H9 (cell line): ENCODE measurements at regions not wholly inside any gene's neighbourhood (a gene's known extent, or its start where the extent isn't known, plus 50 kb on each side); places are given as distances from the start of the nearest gene placed in this dataset.

Source experiments
- DNase-seq: peaks from one replicate; pipeline ENCODE4 v3.0.0-alpha.2; 2017
- H2AFZ ChIP-seq: one replicate; pipeline ENCODE4 v1.6.1; 2013; ENCODE audit warnings: mild to moderate bottlenecking, low read length, control low read depth, moderate library complexity
- H2AK5ac ChIP-seq: 2 replicates; pipeline ENCODE4 v1.6.1; 2013; ENCODE audit warnings: low read length, control low read depth, mixed read lengths; ENCODE audit not compliant: insufficient read length
- H2BK120ac ChIP-seq: one replicate; pipeline ENCODE4 v1.6.1; 2013; ENCODE audit warnings: low read depth, mild to moderate bottlenecking, low read length, control low read depth, inconsistent platforms; ENCODE audit not compliant: poor library complexity, severe bottlenecking
- H2BK12ac ChIP-seq: 2 replicates; pipeline ENCODE4 v1.6.1; 2013; ENCODE audit warnings: low read length, control low read depth, mixed read lengths, low read depth; ENCODE audit not compliant: insufficient read length
- H2BK15ac ChIP-seq: 2 replicates; pipeline ENCODE4 v1.6.1; 2013; ENCODE audit warnings: low read depth, low read length, control low read depth
- H2BK20ac ChIP-seq: one replicate; pipeline ENCODE4 v1.6.1; 2013; ENCODE audit warnings: low read depth, mild to moderate bottlenecking, low read length, control low read depth, inconsistent platforms; ENCODE audit not compliant: poor library complexity, severe bottlenecking
- H2BK5ac ChIP-seq: 2 replicates; pipeline ENCODE4 v1.6.1; 2013; ENCODE audit warnings: low read length, control low read depth, mixed read lengths; ENCODE audit not compliant: insufficient read length
- H3K14ac ChIP-seq: 2 replicates; pipeline ENCODE4 v1.6.1; 2013; ENCODE audit warnings: low read length, control low read depth; ENCODE audit not compliant: insufficient read depth
- H3K18ac ChIP-seq: 2 replicates; pipeline ENCODE4 v1.6.1; 2013; ENCODE audit warnings: low read depth, mild to moderate bottlenecking, mixed read lengths, low read length, control low read depth; ENCODE audit not compliant: insufficient read length
- H3K23ac ChIP-seq: 2 replicates; pipeline ENCODE4 v1.6.1; 2013; ENCODE audit warnings: low read length, control low read depth, mixed read lengths, low read depth; ENCODE audit not compliant: insufficient read length
- H3K23me2 ChIP-seq: 2 replicates; pipeline ENCODE4 v1.6.1; 2013; ENCODE audit warnings: low read depth, mild to moderate bottlenecking, mixed read lengths, low read length, control low read depth; ENCODE audit not compliant: insufficient read length, poor library complexity, severe bottlenecking
- H3K27ac ChIP-seq: 2 replicates; pipeline ENCODE4 v1.5.1; 2013; ENCODE audit warnings: low read length, control low read depth, mixed read lengths, low read depth; ENCODE audit not compliant: insufficient read length
- H3K27me3 ChIP-seq: 2 replicates; pipeline ENCODE4 v1.6.1; 2013; ENCODE audit warnings: low read length, control low read depth, inconsistent platforms; ENCODE audit not compliant: insufficient read depth
- H3K4ac ChIP-seq: 2 replicates; pipeline ENCODE4 v1.6.1; 2013; ENCODE audit warnings: low read depth, mild to moderate bottlenecking, control low read depth, inconsistent platforms, low read length, moderate library complexity
- H3K4me1 ChIP-seq: 2 replicates; pipeline ENCODE4 v1.6.1; 2013; ENCODE audit warnings: low read length, control low read depth, inconsistent platforms; ENCODE audit not compliant: insufficient read depth
- H3K4me2 ChIP-seq: 2 replicates; pipeline ENCODE4 v1.6.1; 2013; ENCODE audit warnings: low read length, control low read depth, mixed read lengths; ENCODE audit not compliant: insufficient read length, insufficient read depth
- H3K56ac ChIP-seq: 2 replicates; pipeline ENCODE4 v1.6.1; 2013; ENCODE audit warnings: low read depth, mild to moderate bottlenecking, mixed read lengths, low read length, control low read depth; ENCODE audit not compliant: insufficient read length
- H3K79me1 ChIP-seq: 2 replicates; pipeline ENCODE4 v1.6.1; 2013; ENCODE audit warnings: low read depth, mild to moderate bottlenecking, moderate library complexity, low read length, control low read depth, inconsistent platforms; ENCODE audit not compliant: insufficient read depth, poor library complexity, severe bottlenecking
- H3K79me2 ChIP-seq: 2 replicates; pipeline ENCODE4 v1.6.1; 2013; ENCODE audit warnings: low read length, control low read depth, inconsistent platforms; ENCODE audit not compliant: insufficient read depth
- H3K9ac ChIP-seq: 2 replicates; pipeline ENCODE4 v1.6.1; 2013; ENCODE audit warnings: low read length, control low read depth, mixed read lengths; ENCODE audit not compliant: insufficient read length; ENCODE audit errors: extremely low read depth
- H3K9me3 ChIP-seq: one replicate; pipeline ENCODE4 v1.6.1; 2013; ENCODE audit warnings: low read depth, low read length, inconsistent platforms; ENCODE audit not compliant: control insufficient read depth
- H3T11ph ChIP-seq: one replicate; pipeline ENCODE4 v1.6.1; 2013; ENCODE audit warnings: mild to moderate bottlenecking, low read length, control low read depth, inconsistent platforms
- H4K20me1 ChIP-seq: one replicate; pipeline ENCODE4 v1.6.1; 2013; ENCODE audit not compliant: control insufficient read depth, insufficient read length, insufficient read depth
- H4K5ac ChIP-seq: 2 replicates; pipeline ENCODE4 v1.6.1; 2013; ENCODE audit warnings: low read depth, mild to moderate bottlenecking, mixed read lengths, low read length, control low read depth; ENCODE audit not compliant: insufficient read length
- H4K8ac ChIP-seq: replicated peaks from 2 replicates; pipeline ENCODE4 v1.6.1; 2013; ENCODE audit warnings: low read length, control low read depth, mixed read lengths, low read depth; ENCODE audit not compliant: insufficient read length
- H4K91ac ChIP-seq: 2 replicates; pipeline ENCODE4 v1.6.1; 2013; ENCODE audit warnings: low read depth, mild to moderate bottlenecking, moderate library complexity, mixed read lengths, low read length, control low read depth; ENCODE audit not compliant: insufficient read length
- H3K27ac Mint-ChIP-seq, 3 experiments: 2 replicates in 2 of 3; 3 replicates in 1 of 3; pipeline ENCODE4 v1.8.0; 2020 to 2021; ENCODE audit warnings: mixed read lengths in 3 of 3, mild to moderate bottlenecking in 1 of 3, moderate library complexity in 1 of 3
- H3K27me3 Mint-ChIP-seq: 2 replicates; pipeline ENCODE4 v1.8.0; 2021; ENCODE audit warnings: low read depth, mild to moderate bottlenecking, moderate library complexity, mixed read lengths
- H3K36me3 Mint-ChIP-seq, 3 experiments: 2 replicates in 2 of 3; 3 replicates in 1 of 3; pipeline ENCODE4 v1.8.0; 2020 to 2021; ENCODE audit warnings: low read depth in 3 of 3, mixed read lengths in 3 of 3; ENCODE audit not compliant: insufficient read depth in 1 of 3
- H3K4me1 Mint-ChIP-seq, 2 experiments: 2 replicates each; pipeline ENCODE4 v1.8.0; 2020; ENCODE audit warnings: mixed read lengths in 2 of 2
- H3K4me3 Mint-ChIP-seq, 2 experiments: 2 replicates in 1 of 2; 3 replicates in 1 of 2; pipeline ENCODE4 v1.8.0; 2020 to 2021; ENCODE audit warnings: mild to moderate bottlenecking in 2 of 2, mixed read lengths in 2 of 2, moderate library complexity in 1 of 2
- H3K9me3 Mint-ChIP-seq, 2 experiments: 2 replicates in 1 of 2; 3 replicates in 1 of 2; pipeline ENCODE4 v1.8.0; 2020; ENCODE audit warnings: mild to moderate bottlenecking in 2 of 2, mixed read lengths in 2 of 2, moderate library complexity in 1 of 2
- WGBS: extraction: QIAGEN DNeasy Blood & Tissue Kit; methylation state at CpG from one replicate; pipeline ENCODE4 v1.1.7; 2013; ENCODE audit warnings: missing lambda C conversion rate, low lambda C conversion rate, mixed read lengths; ENCODE audit not compliant: insufficient read length; ENCODE audit errors: extremely low coverage; 5-methylcytosine and 5-hydroxymethylcytosine counted together
- TF ChIP-seq, protein P1 (sequence below): fragments of 200-600 bp; sonication (generic); conservative IDR thresholded peaks from 3 replicates; pipeline ENCODE4 v1.8.0; 2021; ENCODE audit warnings: antibody characterized with exemption, mild to moderate bottlenecking

- TF ChIP-seq, protein P1, sequence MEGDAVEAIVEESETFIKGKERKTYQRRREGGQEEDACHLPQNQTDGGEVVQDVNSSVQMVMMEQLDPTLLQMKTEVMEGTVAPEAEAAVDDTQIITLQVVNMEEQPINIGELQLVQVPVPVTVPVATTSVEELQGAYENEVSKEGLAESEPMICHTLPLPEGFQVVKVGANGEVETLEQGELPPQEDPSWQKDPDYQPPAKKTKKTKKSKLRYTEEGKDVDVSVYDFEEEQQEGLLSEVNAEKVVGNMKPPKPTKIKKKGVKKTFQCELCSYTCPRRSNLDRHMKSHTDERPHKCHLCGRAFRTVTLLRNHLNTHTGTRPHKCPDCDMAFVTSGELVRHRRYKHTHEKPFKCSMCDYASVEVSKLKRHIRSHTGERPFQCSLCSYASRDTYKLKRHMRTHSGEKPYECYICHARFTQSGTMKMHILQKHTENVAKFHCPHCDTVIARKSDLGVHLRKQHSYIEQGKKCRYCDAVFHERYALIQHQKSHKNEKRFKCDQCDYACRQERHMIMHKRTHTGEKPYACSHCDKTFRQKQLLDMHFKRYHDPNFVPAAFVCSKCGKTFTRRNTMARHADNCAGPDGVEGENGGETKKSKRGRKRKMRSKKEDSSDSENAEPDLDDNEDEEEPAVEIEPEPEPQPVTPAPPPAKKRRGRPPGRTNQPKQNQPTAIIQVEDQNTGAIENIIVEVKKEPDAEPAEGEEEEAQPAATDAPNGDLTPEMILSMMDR, result no peak
Measured at GRCh38 chr3:76047368-76047767, 262.0 kb upstream of the ZNF717 start.

More at GRCh38 chr3:76047368-76047767, 262.0 kb upstream of the ZNF717 start:
- H3K9me3 Mint-ChIP-seq, result no peaks in the 10 kb centered on the region; a peak in 1 of 5 replicates
- H3K27ac Mint-ChIP-seq, result no peak overlapping the region; a peak in 1 of 7 replicates
- no peak overlapping the region for H3K27ac ChIP-seq
- no peak overlapping the region for H3K56ac ChIP-seq
- H2BK15ac ChIP-seq, result no peak overlapping the region
- H3K14ac ChIP-seq, result no peak overlapping the region
- no CpG with 5 or more reads among the region's 5 CpGs for WGBS
- H4K5ac ChIP-seq, result no peak overlapping the region
- no peaks in the 10 kb centered on the region for H4K20me1 ChIP-seq
- no peak overlapping the region for H2AFZ ChIP-seq
- H4K8ac ChIP-seq, result no peak overlapping the region
- H3K4me1 ChIP-seq, result peaks cover 10% of the 10 kb centered on the region; the same call in 1 of the 2 replicates
- H3K23ac ChIP-seq, result no peak overlapping the region
- no peaks in the 10 kb centered on the region for H3K79me1 ChIP-seq
- no peak overlapping the region for H3K18ac ChIP-seq
- H3K27me3 ChIP-seq, result no peaks in the 10 kb centered on the region
- no peaks in the 10 kb centered on the region for H3K79me2 ChIP-seq
- no peak overlapping the region for H4K91ac ChIP-seq
- H3K4me3 Mint-ChIP-seq, result no peak overlapping the region
- H3K4me2 ChIP-seq, result no peak overlapping the region
- H3K9me3 ChIP-seq, result no peaks in the 10 kb centered on the region
- no peaks in the 10 kb centered on the region for H3K23me2 ChIP-seq
- H3K27me3 Mint-ChIP-seq, result no peaks in the 10 kb centered on the region
- H3K4ac ChIP-seq, result no peak overlapping the region
- no peak overlapping the region for H2BK12ac ChIP-seq
- peaks cover 43 to 60% of the 10 kb centered on the region in 2 experiments for H3K4me1 Mint-ChIP-seq
- peak overlapping the region; percentile 12 for H3T11ph ChIP-seq
- no peak overlapping the region for H3K9ac ChIP-seq
- DNase-seq, result no peak
- H2AK5ac ChIP-seq, result no peak overlapping the region
- H2BK20ac ChIP-seq, result no peak overlapping the region
- no peak overlapping the region for H2BK120ac ChIP-seq
- H3K36me3 Mint-ChIP-seq, result peaks cover 0 to 3% (median 0%) of the 10 kb centered on the region in 3 experiments; a peak in 3 of 7 replicates
- H2BK5ac ChIP-seq, result no peak overlapping the region
